GM12891 (cell line): ENCODE measurements at regions not wholly inside any gene's neighbourhood (a gene's known extent, or its start where the extent isn't known, plus 50 kb on each side); places are given as distances from the start of the nearest gene placed in this dataset.

Source experiments
- POLR2A ChIP-seq: IDR thresholded peaks from 2 replicates; pipeline ENCODE4 v1.6.1; 2011; ENCODE audit warnings: low read depth, low read length, control low read depth
- POLR2AphosphoS5 ChIP-seq: IDR thresholded peaks from 2 replicates; pipeline ENCODE4 v1.6.1; 2011; ENCODE audit warnings: low read depth, low read length, control low read depth
- SPI1 ChIP-seq: IDR thresholded peaks from 2 replicates; pipeline ENCODE4 v1.6.1; 2011; ENCODE audit warnings: low read depth, low read length, control low read depth
- TAF1 ChIP-seq: IDR thresholded peaks from 2 replicates; pipeline ENCODE4 v1.6.1; 2011; ENCODE audit warnings: low read depth, low read length, control low read depth

- TF ChIP-seq TAF1 (no peak), POLR2AphosphoS5 (no peak), SPI1 (no peak), POLR2A (no peak)
These were observed 86.0 kb upstream of the NDN start for GRCh38 chr15:23773093-23773492.
